ENCODE measurements at regions not wholly inside any gene's neighbourhood (a gene's known extent, or its start where the extent isn't known, plus 50 kb on each side); places are given as distances from the start of the nearest gene placed in this dataset.
"Not testable (repeated sequence)": the region's sequence is repeated elsewhere in the genome, so short reads cannot be mapped to it uniquely, and the experiment has no call there.

DNA sequence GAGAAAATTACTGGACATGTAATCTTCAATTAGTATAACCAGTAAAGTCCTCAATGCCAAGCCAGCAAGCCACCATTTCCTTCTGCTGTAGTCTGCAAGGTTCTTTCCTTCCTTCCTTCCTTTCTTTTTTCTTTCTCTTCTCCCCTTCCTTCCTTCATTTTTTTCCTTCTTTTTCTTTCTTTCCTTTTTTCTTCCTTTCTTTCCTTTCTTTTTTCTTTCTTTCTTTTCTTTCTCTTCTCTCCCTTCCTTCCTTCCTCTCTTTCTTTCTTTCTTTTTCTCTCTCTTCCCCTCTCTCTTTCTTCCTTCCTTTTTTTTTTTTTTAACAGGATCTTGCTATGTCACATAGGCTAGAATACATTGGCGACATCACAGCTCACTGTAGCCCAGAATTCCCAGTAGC lies 369.8 kb downstream of the SEMA3D start:
- no peak for DNase-seq

DNA sequence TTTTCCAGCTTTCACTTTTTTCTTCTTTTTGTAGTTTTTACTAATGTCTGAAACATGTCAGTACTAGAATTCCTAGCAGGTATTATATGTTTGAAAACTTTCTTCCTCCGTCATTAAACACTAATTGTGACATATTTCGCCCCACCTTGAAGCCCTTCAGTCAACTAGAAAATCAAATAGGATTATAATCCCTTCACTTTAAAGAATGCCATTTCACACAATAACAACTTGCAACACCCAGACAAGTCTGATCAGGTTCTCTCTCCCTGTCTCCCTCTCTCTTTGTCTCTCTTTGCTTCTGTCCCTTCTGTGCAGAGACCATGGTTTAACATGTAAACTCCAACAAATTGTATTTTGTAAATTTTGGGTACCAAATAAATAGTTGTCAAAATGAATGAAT lies 373.5 kb downstream of the SEMA3D start:
- no peak for DNase-seq

DNA sequence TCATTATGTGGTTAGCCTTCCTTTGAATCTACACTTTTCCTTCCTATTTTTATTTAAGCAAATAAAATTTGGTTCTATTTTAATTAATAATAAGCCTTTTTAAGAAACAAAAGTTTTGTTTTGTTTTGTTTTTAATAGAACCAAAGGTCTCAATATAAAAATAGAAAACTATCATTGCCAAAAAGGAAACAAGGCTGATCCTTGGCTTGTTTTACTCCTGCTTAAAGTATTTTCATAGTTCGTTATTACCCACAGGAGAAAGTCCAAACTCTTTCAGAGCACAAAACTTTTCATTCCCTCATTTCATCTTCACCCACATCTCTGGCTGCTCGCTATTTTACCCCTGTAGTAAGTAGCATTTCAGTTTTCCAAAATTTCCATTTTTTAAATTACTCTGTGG lies 374.8 kb downstream of the SEMA3D start:
- no peak for DNase-seq

DNA sequence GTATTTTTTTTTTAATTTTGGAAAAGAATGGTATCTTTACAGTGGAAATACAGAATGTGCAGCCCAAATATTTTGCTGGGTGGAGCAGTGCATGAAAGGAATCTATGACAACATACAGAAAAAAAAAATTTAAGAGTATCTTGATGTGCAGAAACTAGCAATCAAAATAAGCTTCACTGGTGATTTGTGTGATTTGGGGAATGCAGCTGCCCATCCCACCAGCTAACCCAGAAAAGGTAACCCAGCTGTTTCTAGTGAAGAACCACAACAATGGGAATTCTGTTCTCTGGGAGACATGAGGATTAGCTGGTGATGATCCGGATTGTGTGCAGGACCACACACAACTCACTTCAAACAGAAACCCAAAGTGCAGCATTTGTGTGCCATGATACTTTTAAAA lies 375.5 kb downstream of the SEMA3D start:
- DNase-seq: no peak

DNA sequence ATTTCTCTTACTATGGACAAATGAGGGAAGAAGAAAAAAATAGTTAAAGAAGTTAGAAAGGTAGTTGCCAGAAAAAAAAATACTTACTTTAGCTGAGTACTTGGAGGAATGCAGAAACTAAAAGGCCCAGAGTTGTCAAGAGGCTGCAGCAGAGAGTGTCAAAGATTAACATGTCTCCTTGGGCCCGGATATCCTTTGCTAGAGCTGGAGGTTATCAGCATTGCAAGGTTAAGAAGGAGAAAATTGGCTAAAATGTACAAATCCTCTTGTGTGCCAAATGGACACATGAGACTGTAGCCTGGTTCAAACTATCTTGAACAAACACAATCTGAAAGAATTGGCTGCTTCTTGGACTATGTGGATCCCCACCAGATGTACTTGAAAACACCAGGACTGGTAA lies 377.0 kb downstream of the SEMA3D start:
- no peak for DNase-seq

DNA sequence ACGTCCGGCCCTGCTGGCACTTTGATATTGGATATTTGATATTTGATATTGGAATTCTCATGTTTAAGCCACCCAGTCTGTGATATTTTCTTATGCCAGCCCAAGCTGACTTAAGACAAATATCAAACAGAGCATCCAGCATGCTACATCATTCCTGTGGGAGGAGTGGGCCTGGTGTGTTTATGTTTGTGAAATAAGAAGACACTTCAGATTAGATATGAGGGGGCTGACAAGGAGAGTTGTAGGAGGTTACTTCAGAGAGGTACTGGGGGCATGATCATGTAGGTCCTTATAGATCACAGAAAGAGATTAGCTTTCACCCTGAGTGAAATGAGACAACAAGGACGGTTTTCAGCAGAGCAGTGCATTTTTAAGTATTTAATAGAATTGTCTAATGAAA lies 382.9 kb downstream of the SEMA3D start:
- no peak for DNase-seq

DNA sequence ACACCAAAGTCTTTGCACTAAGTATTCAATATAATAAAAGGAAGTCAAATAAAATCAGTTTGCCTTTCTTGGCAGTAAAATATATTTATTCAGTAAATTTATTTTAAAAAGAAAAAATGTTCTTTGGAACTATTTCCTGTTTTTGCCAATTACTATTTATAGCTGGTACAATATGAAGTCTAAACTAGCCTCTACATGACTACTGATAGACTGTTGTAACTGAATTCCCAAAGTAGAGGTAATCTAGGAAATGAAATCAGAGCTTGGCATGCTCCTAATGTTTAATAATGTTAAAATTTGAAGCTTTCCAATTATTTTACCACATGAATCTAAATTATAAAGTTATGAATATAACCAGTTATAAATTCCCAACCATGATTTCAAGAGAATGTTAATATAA lies 385.5 kb downstream of the SEMA3D start:
- DNase-seq: no peak

DNA sequence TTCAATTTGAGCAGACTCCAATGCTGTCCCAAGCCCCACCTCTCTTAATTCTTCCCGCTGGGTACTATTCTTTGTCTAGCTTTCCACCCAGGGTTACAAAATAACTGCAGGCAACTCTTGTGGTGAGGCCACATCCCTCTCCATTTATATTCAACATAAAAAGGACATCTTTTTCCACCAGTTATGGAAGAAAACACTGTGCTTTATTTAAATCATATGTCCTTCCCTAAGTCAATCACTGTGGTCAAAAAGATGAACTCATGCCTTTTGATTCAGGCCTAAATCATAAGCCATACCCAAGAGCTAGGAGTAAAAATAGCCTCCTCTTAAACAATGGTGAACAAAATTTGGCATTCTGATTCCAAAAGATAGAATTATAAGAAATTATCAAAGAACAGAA lies 386.0 kb downstream of the SEMA3D start:
- no peak for DNase-seq

DNA sequence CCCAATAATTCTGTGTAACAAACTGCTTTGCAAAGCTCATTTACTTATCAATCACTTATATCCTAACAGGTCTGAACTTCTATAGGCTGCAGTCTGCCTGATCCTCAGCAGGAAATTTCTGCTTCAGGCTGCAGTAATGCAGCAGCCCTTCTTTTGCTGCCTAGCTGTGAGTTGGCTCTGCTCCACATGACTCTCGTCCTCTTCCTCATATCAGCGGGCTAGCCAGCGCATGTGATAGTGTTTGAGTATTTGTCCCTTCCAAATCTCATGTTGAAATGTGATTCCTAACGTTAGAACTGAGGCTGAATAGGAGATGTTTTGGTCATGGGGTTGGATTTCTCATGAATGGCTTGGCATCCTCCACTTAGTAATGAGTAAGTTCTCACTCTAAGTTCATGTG lies 387.8 kb downstream of the SEMA3D start:
- DNase-seq: no peak

DNA sequence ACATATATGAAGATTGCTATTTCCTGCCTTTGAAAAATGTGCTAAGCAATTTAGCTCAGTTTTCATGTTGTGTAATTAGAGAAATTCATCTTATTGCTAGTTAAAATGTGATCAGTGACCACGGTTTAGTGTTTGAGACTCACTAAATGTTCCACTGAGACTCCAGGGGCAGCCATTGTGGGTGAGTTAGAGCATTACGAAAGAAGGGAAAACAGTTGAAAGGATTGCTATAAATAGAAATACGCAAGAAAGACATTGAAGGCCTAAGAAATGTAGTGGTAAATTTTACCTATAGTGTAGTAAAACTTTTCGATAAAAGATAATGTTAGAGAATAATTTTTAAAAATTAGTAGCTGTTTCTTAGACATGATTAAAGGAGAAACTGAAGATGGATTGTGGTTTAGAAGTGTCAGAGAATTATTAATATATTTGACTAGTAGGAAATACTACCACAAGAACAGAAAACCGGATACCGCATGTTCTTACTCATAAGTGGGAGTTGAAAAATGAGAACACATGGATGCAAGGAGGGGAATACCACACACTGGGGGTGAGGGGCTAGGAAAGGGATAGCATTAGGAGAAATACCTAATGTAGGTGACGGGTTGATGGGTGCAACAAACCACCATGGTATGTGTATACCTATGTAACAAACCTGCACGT lies 394.5 kb downstream of the SEMA3D start:
- DNase-seq: peak; percentile 46 to 63

DNA sequence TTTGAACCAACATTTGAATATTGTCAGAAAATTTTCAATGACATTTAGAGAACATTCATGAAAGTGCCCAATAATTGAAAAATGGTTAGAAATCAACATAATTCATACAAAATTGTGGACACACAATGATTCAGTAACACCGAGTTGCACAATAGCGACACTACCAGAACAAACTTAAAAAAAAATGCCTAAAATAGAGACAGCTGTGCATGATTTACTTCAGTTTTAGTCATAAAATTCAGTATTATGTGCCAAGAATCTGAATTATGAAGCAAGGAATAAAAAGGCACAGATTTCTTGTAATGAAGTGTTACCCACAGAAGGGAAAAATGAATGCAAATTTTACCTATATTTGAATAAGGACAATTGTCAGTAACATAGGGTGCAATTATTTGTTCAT lies 396.0 kb downstream of the SEMA3D start:
- DNase-seq: peak; percentile 4 to 10

DNA sequence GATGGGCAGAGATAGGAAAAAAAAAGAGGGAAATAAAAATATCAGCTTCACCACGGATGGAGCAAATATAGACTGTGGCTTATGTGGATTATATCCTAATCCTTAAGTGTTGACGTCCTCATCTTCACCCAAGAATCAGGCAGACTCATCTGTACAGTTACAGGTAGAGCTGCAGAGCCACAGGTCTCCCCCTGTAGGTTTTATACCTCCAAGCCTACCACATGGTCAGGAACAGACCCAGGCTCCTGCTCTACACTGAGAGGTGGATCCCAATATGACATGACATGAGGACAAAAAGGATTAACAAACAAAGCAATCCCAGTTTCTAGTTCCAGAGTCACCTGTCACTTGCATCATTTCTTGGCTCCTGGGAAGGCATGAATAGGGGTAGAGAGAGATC lies 400.8 kb downstream of the SEMA3D start:
- DNase-seq: no peak

DNA sequence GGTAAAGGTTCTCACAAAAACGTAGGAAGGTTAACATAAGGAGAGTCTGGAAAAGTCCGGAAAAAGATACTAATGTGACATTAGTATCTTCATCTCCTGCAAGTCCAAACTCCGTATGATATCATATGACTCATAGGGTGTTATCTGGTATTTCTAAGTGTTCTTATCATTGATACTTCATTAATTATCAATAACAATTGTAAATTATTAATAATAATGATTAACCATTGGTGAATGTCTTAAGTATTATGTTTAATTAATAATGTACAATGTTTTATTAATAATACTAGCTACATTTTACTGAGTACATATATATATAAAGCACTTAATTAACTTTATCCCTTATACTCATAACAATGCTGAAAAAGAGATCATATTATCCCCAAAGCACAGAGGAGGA lies 402.4 kb downstream of the SEMA3D start:
- DNase-seq: no peak

DNA sequence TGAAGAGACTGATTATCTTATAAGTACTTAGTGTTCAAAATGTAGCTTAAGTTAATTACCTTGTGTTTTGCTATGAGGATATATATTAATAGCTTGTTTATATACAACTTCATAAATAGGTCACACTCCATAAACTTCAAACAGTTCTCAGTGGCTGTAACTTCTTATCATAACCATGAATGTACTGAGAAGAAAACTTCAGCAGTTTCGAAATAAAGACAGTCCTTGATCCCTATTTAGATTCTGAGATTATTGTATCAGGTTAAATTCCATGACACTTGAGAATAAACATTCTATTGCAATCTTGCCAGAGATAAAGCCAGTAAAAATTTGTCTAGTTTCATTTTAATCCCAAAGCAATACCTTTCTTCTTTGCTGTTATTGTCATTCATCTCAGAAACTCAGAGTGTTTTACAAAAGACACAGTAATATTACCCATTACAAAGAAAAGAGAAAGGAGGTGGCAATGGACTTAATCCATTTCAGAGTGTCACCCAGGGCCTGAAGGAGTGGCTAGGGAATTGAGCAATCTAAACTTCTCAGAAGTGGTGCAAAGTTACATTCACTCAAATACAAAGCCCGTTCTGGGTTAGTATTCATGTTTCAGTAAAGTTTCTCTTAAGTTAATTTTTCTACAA lies 403.6 kb downstream of the SEMA3D start:
- no peak for DNase-seq

DNA sequence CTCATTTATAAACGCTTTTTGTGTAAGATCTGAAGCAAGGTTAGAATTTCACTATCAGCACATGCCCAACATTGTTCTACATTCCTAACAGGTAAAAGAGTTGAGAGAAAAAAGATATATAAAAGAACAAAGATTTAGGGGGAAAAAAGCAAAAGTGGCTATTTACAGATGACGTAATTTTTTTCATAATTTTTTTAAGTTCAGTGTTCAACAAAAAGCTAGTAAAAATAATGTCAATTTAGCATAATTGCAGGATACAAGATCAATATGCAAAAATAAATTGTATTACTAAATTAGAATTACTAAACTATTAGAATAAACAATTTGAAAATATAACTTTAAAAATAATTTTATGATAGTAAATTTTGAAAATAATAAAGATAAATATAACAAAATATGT lies 405.0 kb downstream of the SEMA3D start:
- DNase-seq: no peak

DNA sequence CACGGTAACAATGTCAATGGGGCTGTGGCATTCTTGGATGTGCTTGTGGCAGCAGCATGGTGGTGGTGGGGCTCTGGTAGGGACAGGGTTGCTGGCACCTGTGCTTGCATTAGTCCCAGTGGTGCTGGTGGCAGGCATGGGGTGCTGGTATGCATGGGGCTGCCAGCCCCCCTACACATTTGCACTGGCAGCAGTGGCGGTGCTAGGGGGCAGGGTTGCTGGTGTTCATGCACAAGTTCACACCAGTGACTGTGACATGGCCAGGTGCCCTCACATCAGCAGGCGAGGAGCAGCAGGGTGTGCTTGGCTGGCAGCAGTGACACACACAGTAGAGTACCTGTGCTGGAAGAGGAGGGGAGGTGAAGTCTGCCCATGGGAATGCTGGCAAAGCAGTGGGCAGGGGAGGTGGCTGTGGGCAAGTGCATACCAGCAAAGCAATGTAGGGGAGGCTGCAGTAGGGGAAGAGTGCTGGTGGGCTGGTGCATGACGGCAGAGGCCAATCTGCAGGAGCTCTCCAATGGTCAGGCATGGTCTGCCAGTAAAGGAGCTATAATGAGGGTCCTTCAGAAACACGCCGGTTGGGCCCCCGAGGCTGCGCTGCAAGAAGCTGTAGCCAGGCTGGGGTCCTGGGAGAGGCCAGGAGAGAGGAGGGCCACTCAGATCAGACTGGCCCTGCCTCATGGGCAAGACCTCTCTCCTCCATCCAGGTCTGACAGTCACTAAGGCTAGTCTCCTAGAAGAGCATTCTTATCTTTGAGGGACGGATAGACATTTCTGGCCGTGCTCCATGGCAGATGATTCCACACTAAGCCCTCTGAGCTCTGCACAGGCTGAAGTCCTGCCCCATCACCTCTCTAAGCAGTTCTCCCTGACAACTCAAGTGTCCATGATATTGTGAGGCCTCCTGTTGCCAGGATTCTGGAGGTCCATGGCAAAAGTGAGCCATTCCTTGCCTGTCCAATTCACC lies 406.4 kb downstream of the SEMA3D start:
- DNase-seq: no peak

DNA sequence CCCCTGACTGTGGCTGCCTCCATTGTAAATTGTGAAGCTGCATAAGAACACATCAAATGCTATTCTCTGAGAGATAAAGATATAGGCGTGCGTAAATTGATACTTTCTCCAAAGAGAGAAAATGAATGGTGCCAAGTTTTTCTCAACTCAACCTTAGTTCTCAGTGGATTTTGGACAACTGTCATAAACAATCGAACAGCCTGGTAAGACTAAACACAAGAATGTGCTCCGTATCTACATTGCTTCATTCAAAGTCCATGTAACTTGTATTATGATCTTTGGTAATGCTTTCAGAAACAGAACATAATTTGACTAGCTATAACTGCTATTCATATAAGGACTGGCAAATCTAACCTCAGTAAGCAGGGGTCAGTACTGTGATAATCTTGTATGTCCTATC lies 429.1 kb downstream of the SEMA3D start:
- no peak for DNase-seq

DNA sequence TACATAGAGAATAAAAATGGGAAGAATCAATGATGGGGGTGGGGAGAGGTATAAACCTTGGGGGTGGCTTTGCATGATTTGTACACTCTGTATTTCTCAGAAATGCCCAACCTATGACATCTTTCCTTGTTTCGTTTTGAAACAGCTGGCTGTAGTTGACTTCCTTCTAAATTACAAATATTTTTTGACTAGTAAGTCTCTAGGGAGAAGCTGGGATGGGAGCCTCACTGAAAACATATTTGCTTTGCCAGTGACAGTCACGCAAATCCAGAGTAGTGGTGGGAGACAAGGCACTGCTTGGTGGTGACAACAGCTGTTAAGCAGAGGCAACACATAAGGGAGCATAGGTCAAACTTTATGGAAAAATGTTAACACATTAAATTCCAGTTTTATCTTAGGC lies 440.5 kb downstream of the SEMA3D start:
- DNase-seq: no peak

DNA sequence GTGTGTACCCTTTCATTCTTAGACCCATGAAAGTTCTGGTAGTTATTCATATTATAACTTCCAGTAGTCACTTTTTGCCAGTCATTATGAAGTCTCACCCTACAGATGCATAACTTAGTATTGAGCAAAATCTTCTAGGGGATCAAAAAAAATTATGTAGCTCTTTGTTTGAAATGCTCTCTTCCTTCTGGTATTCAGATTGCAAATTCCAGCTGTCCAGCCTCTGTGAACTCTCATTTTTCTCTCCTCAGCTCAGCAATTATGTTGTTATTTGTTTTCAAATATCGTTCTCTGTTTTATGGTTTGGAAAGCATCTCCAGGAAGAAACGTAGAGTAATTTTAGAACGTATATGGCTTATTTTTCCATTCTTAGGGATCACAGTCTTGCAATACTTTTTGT lies 442.5 kb downstream of the SEMA3D start:
- no peak for DNase-seq

DNA sequence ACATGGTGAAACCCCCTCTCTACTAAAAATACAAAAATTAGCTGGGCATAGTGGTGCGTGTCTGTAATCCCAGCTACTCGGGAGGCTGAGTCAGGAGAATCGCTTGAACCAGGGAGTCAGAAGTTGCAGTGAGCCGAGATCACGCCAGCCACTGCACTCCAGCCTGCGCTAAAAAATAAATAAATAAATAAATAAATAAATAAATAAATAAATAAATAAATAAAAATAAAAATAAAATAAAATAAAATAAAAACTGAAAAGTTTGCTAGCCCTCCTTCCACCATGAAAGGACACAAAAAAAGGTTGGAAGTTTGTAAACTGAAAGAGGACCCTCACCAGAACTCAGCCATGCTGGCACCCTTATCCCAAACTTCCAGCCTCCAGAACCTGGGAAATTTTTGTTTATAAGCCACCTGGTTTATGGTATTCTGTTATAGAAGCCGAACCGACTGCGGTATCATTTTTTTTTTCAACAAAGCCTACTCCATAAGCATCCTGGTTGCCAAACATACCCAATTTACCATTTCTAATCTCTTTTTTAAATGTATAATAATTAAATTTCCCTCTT lies 448.2 kb downstream of the SEMA3D start:
- DNase-seq: no peak

DNA sequence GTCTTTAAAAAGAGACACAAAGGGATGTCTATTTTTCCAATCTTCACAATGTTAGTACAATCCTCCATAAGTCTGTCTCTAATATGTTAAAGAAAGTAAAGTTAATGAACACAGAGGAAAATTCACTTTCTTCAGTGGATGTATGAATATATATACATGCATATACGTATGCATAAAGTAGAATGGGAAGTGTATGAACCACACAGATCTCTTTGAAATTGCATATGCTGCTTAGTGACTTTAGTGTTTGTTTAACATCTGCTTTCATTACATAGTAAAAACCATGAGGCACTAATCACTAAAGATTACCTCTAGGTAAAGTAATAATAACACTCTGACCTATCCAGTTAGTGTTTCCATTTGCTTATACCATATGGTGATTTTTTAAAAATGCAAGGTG lies 451.2 kb downstream of the SEMA3D start:
- no peak for DNase-seq

DNA sequence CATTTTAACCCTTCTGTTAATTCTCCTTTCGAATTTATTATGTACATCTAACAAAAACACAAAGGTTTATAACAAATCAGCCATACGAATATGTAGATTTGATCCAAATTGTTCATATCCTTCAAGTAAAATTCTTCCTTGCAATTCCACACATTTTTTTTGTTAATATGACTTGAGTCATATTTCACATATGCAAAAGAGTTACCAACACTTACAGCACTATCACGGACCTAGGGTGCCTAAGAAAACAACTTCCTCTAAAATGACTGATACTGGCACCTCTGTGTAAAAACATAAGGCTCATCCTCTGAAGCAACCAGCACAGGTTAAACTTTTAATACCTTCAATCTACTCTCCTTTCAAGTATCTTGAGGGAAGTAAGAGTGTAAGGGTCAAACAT lies 451.8 kb downstream of the SEMA3D start:
- no peak for DNase-seq

DNA sequence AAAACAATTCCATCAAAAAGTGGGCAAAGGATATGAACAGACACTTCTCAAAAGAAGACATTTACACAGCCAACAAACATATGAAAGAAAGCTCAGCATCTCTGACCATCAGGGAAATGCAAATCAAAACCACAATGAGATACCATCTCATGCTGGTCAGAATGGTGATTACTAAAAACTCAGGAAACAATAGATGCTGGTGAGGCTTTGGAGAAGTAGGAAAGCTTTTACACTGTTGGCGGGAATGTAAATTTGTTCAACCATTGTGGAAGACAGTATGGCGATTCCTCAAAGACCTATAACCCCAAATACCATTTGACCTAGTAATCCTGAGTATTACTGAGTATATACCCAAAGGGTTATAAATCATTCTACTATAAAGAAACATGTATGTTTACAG lies 452.9 kb downstream of the SEMA3D start:
- not testable (repeated sequence) for DNase-seq

DNA sequence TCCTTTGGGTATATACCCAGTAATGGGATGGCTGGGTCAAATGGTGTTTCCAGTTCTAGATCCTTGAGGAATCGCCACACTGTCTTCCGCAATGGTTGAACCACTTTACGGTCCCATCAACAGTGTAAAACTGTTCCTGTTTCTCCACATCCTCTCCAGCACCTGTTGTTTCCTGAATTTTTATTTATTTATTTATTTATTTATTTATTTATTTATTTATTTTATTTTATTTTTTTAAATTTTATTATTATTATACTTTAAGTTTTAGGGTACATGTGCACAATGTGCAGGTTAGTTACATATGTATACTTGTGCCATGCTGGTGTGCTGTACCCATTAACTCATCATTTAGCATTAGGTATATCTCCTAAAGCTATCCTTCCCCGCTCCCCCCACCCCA lies 456.0 kb downstream of the SEMA3D start:
- DNase-seq: not testable (repeated sequence)
